GM12891 (cell line): ENCODE measurements at regions not wholly inside any gene's neighbourhood (a gene's known extent, or its start where the extent isn't known, plus 50 kb on each side); places are given as distances from the start of the nearest gene placed in this dataset.

Experiments used
- POLR2A ChIP-seq: IDR thresholded peaks from 2 replicates; pipeline ENCODE4 v1.6.1; 2011; ENCODE audit warnings: low read depth, low read length, control low read depth
- POLR2AphosphoS5 ChIP-seq: IDR thresholded peaks from 2 replicates; pipeline ENCODE4 v1.6.1; 2011; ENCODE audit warnings: low read depth, low read length, control low read depth
- POU2F2 ChIP-seq: IDR thresholded peaks from 2 replicates; pipeline ENCODE4 v1.6.1; 2011; ENCODE audit warnings: low read depth, mild to moderate bottlenecking, control low read depth, low read length, moderate library complexity
- SPI1 ChIP-seq: IDR thresholded peaks from 2 replicates; pipeline ENCODE4 v1.6.1; 2011; ENCODE audit warnings: low read depth, low read length, control low read depth
- TAF1 ChIP-seq: IDR thresholded peaks from 2 replicates; pipeline ENCODE4 v1.6.1; 2011; ENCODE audit warnings: low read depth, low read length, control low read depth

- TF ChIP-seq POLR2AphosphoS5 (no peak), POLR2A (no peak), SPI1 (no peak), TAF1 (no peak), POU2F2 (no peak)
Measured at GRCh38 chrX:38861489-38861888, 60.2 kb downstream of the MID1IP1 start.
